22Rv1 (cell line): ENCODE measurements at regions not wholly inside any gene's neighbourhood (a gene's known extent, or its start where the extent isn't known, plus 50 kb on each side); places are given as distances from the start of the nearest gene placed in this dataset.

ENCODE experiments used
- CTCF ChIP-seq: fragments of 450-650 bp; IDR thresholded peaks from 2 replicates; pipeline ENCODE4 v1.5.1; 2017; ENCODE audit warnings: mild to moderate bottlenecking
- ZFX ChIP-seq: fragments of 450-650 bp; IDR thresholded peaks from 2 replicates; pipeline ENCODE4 v1.6.1; 2017; ENCODE audit warnings: antibody characterized with exemption, borderline replicate concordance

GRCh38 chr5:87605663-87606062 lies 192.9 kb upstream of the CCNH start:
- TF ChIP-seq CTCF = no peak
- no peak for TF ChIP-seq ZFX
